OCI-LY1 (cell line): ENCODE measurements at regions not wholly inside any gene's neighbourhood (a gene's known extent, or its start where the extent isn't known, plus 50 kb on each side); places are given as distances from the start of the nearest gene placed in this dataset.

Experiments used
- H2AFZ ChIP-seq: fragments of 200-600 bp; sonication (generic), shearing (Covaris generic); 2 replicates; pipeline ENCODE4 v1.6.0; 2014; ENCODE audit warnings: antibody characterized with exemption, mild to moderate bottlenecking, low read length
- H3F3A ChIP-seq: fragments of 200-600 bp; sonication (generic), shearing (Covaris generic); 2 replicates; pipeline ENCODE4 v1.6.0; 2014; ENCODE audit warnings: mild to moderate bottlenecking, antibody characterized with exemption, low read length, moderate library complexity; ENCODE audit not compliant: insufficient read depth
- H3K27ac ChIP-seq: fragments of 200-600 bp; sonication (generic); 2 replicates; pipeline ENCODE4 v1.5.1; 2014; ENCODE audit warnings: low read length, mixed run types, mild to moderate bottlenecking, low read depth; ENCODE audit not compliant: poor library complexity, severe bottlenecking
- H3K27me3 ChIP-seq: fragments of 200-600 bp; sonication (generic); 2 replicates; pipeline ENCODE4 v1.6.0; 2014; ENCODE audit warnings: antibody characterized with exemption, mild to moderate bottlenecking, low read length, moderate library complexity; ENCODE audit not compliant: insufficient read depth
- H3K36me3 ChIP-seq: fragments of 200-600 bp; sonication (generic); 2 replicates; pipeline ENCODE4 v1.6.1; 2014; ENCODE audit warnings: mild to moderate bottlenecking, antibody characterized with exemption, low read length, moderate library complexity, mixed read lengths; ENCODE audit not compliant: insufficient read depth
- H3K4me1 ChIP-seq: fragments of 200-600 bp; sonication (generic); 2 replicates; pipeline ENCODE4 v1.5.1; 2014; ENCODE audit warnings: mild to moderate bottlenecking, low read length, moderate library complexity; ENCODE audit not compliant: insufficient read depth, severe bottlenecking
- H3K4me2 ChIP-seq: fragments of 200-600 bp; sonication (generic), shearing (Covaris generic); 2 replicates; pipeline ENCODE4 v1.6.1; 2014; ENCODE audit warnings: low read length
- H3K4me3 ChIP-seq: fragments of 200-600 bp; sonication (generic); 2 replicates; pipeline ENCODE4 v1.5.1; 2014; ENCODE audit warnings: low read length, low read depth, mild to moderate bottlenecking, mixed read lengths; ENCODE audit not compliant: poor library complexity, severe bottlenecking
- H3K79me2 ChIP-seq: fragments of 200-600 bp; shearing (Covaris generic); 2 replicates; pipeline ENCODE4 v1.6.1; 2016; ENCODE audit warnings: mixed run types, low read length, mixed read lengths; ENCODE audit not compliant: insufficient read depth
- H3K9ac ChIP-seq: fragments of 200-600 bp; sonication (generic), shearing (Covaris generic); 2 replicates; pipeline ENCODE4 v1.6.1; 2014; ENCODE audit warnings: mild to moderate bottlenecking, low read length, mixed read lengths
- H3K9me2 ChIP-seq: fragments of 200-600 bp; sonication (generic), shearing (Covaris generic); 2 replicates; pipeline ENCODE4 v1.6.1; 2014; ENCODE audit warnings: low read depth, mild to moderate bottlenecking, low read length, mixed read lengths
- H3K9me3 ChIP-seq: fragments of 200-600 bp; shearing (Covaris generic); 2 replicates; pipeline ENCODE4 v1.6.1; 2014; ENCODE audit warnings: low read length, mixed read lengths
- H4K20me1 ChIP-seq: fragments of 200-600 bp; sonication (generic), shearing (Covaris generic); 2 replicates; pipeline ENCODE4 v1.6.0; 2016; ENCODE audit warnings: mild to moderate bottlenecking, low read length; ENCODE audit not compliant: insufficient read depth
- CTCF ChIP-seq: fragments of 200-600 bp; sonication (generic), shearing (Covaris generic); IDR thresholded peaks from 2 replicates; pipeline ENCODE4 v1.5.1; 2017; ENCODE audit warnings: mild to moderate bottlenecking, antibody characterized with exemption, low read length, moderate library complexity, mixed read lengths
- EZH2 ChIP-seq: fragments of 200-600 bp; sonication (generic), shearing (Covaris generic); IDR thresholded peaks from 2 replicates; pipeline ENCODE4 v1.8.0; 2017; ENCODE audit warnings: borderline replicate concordance, mixed run types, mild to moderate bottlenecking, antibody characterized with exemption, low read length, moderate library complexity, mixed read lengths

- Histone ChIP-seq H3K36me3 (no peaks in the 10 kb centered on the region), H3K27me3 (peaks cover under 1% of the 10 kb centered on the region; the same call in 1 of the 2 replicates), H3K27ac (no peak overlapping the region), H3K79me2 (no peaks in the 10 kb centered on the region), H3K9me3 (peaks cover 4% of the 10 kb centered on the region; the same call in 1 of the 2 replicates), H4K20me1 (no peaks in the 10 kb centered on the region), H2AFZ (no peak overlapping the region), H3K9me2 (no peaks in the 10 kb centered on the region; the same call in 1 of the 2 replicates), H3K4me3 (no peak overlapping the region), H3K4me2 (no peak overlapping the region), H3K4me1 (no peaks in the 10 kb centered on the region), H3F3A (no peaks in the 10 kb centered on the region), H3K9ac (no peak overlapping the region)
- TF ChIP-seq CTCF (no peak), EZH2 (no peak)
Observed at GRCh38 chr10:124270530-124271327, 148.0 kb downstream of the OAT start.

- peaks cover 4% of the 10 kb centered on the region; the same call in 1 of the 2 replicates for H3K9me3 ChIP-seq
- H3K27me3 ChIP-seq, result peaks cover 5% of the 10 kb centered on the region; the same call in 1 of the 2 replicates
- no peak overlapping the region for H2AFZ ChIP-seq
- no peak overlapping the region for H3K9ac ChIP-seq
- H3K4me3 ChIP-seq, result no peak overlapping the region
- H3K27ac ChIP-seq, result no peak overlapping the region
- H3K4me1 ChIP-seq, result no peaks in the 10 kb centered on the region
- H3K9me2 ChIP-seq, result no peaks in the 10 kb centered on the region
- H3K79me2 ChIP-seq, result no peaks in the 10 kb centered on the region
- H3K4me2 ChIP-seq, result no peak overlapping the region
- no peaks in the 10 kb centered on the region for H4K20me1 ChIP-seq
- no peaks in the 10 kb centered on the region for H3F3A ChIP-seq
- H3K36me3 ChIP-seq, result no peaks in the 10 kb centered on the region
- TF ChIP-seq EZH2, result no peak
- no peak for TF ChIP-seq CTCF
Observed at GRCh38 chr10:124268976-124269375, 149.7 kb downstream of the OAT start.

GRCh38 chr10:124267911-124268549, 150.7 kb downstream of the OAT start:
- Histone ChIP-seq H3K27me3 (peaks cover 8% of the 10 kb centered on the region; the same call in 1 of the 2 replicates), H3K27ac (no peak overlapping the region), H3K9me3 (no peaks in the 10 kb centered on the region; the same call in 1 of the 2 replicates), H3K4me2 (no peak overlapping the region), H3K4me1 (no peaks in the 10 kb centered on the region), H3K79me2 (no peaks in the 10 kb centered on the region), H3F3A (no peaks in the 10 kb centered on the region), H3K4me3 (no peak overlapping the region), H3K9me2 (no peaks in the 10 kb centered on the region), H2AFZ (no peak overlapping the region), H3K36me3 (no peaks in the 10 kb centered on the region), H3K9ac (no peak overlapping the region), H4K20me1 (no peaks in the 10 kb centered on the region)
- TF ChIP-seq EZH2 (no peak), CTCF (no peak)
